RKO (cell line): ENCODE measurements at regions not wholly inside any gene's neighbourhood (a gene's known extent, or its start where the extent isn't known, plus 50 kb on each side); places are given as distances from the start of the nearest gene placed in this dataset.
"Not testable (repeated sequence)": the region's sequence is repeated elsewhere in the genome, so short reads cannot be mapped to it uniquely, and the experiment has no call there.

Source experiments
- DNase-seq: peaks from one replicate; pipeline ENCODE4 v3.0.0-alpha.2; 2016; ENCODE audit warnings: low spot score

GRCh38 chr7:409339-410281, 110.0 kb downstream of the PDGFA start:
- DNase-seq = no peak

GRCh38 chr7:410395-410910, 109.2 kb downstream of the PDGFA start:
- DNase-seq = no peak

DNA sequence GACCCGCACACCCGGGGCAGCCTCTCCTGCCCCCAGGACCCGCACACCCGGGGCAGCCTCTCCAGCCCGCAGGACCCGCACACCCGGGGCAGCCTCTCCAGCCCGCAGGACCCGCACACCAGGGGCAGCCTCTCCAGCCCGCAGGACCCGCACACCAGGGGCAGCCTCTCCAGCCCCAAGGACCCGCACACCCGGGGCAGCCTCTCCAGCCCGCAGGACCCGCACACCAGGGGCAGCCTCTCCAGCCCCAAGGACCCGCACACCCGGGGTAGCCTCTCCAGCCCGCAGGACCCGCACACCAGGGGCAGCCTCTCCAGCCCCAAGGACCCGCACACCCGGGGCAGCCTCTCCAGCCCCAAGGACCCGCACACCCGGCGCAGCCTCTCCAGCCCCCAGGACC, 108.5 kb downstream of the PDGFA start:
- not testable (repeated sequence) for DNase-seq

DNA sequence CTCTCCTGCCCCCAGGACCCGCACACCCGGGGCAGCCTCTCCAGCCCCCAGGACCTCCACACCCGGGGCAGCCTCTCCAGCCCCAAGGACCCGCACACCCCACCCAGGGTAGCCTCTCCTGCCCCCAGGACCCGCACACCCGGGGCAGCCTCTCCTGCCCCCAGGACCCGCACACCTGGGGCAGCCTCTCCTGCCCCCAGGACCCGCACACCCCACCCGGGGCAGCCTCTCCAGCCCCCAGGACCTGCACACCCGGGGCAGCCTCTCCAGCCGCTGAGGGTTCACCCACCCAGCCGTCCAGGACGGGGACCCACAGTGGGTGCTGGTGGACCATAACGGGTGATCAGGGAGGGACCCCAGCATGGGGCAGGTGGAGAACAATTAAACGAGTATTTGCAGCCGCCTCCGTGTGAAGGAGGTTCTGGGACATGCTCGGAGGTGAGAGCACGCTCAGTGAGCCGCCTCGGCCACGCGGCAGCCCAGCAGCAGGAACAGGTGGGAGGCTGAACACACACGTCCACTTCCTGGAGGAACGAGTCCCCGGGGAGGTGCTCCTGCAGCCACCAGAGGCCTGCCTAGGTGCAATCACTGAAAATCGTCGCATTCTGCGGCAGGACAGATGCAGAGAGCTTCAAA, 107.9 kb downstream of the PDGFA start:
- no peak for DNase-seq

DNA sequence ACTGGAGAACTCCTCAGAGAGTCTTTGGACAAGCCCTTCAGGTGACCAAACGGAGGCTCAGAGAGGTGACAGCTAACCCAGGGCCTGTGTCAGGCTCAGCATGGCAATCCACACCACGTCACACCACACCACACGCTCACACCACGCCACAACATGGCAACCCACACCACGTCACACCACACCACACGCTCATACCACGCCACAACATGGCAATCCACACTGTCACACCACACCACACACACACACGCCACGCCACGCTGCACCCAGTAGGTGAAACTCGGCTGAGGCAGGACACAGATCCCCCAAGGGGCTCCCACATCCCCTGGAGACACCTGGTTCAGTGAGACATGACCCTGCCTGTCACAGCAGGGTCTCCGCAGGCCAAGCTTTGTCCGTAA, 107.3 kb downstream of the PDGFA start:
- DNase-seq = no peak

DNA sequence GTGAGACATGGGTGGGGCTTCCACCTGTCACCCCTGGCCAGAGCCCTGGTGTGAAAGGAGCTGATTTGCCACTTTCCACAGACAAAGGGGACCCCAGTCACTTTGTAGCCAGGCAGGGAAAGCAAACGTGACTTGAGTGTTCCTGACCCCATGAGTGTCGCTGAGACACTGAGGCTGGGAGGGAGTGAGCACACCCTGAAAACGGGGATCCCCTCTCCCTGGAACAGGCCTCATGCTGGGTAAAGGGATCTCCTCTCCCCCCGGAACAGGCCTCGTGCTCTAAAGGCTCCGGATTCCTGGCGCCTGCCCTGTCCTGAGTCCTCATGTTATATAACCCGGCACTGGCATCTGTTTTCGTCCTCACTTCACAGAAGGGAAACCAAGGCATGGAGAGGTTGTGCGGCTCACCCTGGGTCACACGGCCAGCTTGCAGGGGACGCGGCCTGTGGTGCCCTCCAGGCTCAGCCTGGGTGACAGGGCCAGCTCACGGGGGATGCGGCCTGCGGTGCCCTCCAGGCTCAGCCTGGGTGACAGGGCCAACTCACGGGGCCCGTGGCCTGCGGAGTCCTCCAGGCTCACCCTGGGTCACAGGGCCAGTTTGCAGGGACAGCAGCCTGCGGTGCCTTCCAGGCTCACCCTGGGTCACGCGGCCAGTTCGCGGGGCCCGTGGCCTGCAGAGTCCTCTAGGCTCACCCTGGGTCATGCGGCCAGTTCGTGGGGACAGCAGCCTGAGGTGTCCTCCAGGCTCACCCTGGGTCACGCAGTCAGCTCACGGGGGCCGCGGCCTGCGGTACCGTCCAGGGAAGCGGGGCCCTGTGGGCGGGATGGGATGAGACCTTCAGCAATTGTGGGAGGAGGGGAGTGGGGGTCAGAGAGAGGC, 104.7 kb downstream of the PDGFA start:
- no peak for DNase-seq

DNA sequence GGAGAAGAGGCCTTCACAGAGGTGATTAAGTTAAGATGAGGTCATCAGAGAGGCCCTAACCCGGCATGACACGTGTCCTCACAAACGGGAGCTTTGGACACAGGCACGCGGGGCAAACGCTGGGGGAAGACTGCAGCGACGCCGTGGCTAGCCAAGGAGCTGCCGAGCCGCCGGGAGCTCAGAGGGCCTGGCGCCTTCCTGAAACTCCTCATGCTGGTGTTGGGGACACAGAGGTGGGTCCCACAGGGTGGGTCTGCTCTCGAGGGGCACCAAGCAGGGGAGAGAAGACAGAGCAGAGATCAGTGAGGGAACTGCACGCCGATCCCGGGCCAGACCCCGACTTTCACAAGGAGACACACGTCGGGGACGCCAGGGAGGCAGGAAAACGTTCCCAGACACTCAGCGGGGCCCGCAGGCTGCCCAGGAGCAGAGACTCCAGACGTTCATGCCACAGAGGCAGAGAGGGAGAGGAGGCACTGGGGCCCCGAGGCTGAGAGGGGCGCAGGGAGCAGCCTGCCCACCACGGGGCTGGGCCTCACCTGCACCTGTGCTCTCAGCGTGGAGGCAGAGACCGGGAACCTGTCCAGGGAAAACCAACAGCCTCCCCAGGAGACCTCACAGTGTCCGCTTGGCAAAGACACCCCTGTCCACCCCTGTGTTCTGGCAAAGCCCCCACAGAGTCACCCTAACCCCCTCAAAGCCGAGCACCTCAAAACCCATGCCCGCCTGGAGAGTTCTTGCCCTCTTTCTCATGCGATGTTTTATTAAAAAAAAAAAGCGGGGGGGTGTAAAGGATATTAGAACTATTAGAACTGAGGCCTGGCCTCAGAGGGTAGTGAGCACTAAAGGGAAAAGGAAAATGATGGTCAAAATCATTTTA, 103.8 kb downstream of the PDGFA start:
- no peak for DNase-seq

GRCh38 chr7:416761-417624, 102.7 kb downstream of the PDGFA start:
- DNase-seq = no peak

GRCh38 chr7:417625-417889, 102.1 kb downstream of the PDGFA start:
- DNase-seq = no peak

DNA sequence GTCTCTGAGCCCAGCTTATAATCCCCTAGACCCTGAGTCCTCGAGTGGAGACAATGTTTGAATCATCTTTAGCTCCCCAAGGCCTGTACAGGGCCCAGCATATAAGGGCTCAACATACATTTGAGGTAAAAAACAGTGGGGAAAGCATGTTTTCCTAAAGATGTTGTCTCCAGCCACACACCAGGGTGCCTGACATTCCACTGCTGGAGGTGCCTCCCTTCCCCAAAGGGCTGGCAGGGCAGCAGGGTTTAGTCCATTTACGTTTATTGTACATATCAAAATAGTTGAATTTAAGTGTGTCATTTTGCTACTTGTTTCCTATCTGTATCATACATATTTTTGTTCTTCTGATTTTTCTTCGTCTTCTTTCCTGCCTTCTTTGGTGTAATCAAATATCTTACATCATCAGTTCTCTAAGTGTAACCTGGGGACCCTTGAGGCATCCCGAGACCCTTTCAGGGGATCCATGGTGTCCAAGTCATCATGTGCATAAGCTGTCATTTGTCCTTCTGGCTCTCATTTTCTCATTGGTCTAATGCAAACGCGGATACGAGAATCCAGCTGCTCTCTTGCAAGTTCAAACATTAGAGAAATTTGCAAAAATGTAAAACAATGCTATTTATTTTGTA, 101.6 kb downstream of the PDGFA start:
- DNase-seq = no peak

DNA sequence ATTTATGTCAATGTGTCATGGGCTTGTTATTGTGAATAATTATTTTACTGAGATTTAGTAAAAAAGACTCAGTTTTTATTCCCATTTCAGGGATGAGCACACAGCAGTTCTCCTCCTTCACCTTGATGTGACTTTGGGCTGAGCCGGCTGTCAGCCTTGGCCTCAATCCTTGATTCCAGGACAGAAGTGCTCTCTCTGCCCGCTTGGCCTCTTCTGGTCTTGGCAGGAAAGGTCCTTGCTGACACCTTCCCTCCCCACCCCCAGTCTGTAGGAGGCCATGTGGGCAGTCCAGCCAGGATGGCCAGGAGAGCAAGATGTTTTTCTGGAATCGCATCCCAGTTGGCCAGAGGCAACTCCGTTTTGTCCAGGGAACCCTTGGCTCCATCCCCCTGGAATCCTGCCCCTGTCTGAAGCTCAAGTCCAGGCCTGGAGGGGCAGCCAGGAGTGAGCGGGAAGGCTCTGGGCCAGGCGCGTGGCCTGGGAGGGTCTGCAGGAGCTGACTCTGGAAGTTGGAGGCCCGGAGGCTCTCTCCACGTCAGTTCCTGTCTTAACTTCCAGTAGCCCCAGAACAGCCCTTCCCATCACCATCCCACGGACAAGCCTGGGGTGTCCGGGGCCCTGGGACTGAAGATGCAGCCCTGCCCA, 100.9 kb downstream of the PDGFA start:
- no peak for DNase-seq

GRCh38 chr7:420142-421093, 99.2 kb downstream of the PDGFA start:
- no peak for DNase-seq

DNA sequence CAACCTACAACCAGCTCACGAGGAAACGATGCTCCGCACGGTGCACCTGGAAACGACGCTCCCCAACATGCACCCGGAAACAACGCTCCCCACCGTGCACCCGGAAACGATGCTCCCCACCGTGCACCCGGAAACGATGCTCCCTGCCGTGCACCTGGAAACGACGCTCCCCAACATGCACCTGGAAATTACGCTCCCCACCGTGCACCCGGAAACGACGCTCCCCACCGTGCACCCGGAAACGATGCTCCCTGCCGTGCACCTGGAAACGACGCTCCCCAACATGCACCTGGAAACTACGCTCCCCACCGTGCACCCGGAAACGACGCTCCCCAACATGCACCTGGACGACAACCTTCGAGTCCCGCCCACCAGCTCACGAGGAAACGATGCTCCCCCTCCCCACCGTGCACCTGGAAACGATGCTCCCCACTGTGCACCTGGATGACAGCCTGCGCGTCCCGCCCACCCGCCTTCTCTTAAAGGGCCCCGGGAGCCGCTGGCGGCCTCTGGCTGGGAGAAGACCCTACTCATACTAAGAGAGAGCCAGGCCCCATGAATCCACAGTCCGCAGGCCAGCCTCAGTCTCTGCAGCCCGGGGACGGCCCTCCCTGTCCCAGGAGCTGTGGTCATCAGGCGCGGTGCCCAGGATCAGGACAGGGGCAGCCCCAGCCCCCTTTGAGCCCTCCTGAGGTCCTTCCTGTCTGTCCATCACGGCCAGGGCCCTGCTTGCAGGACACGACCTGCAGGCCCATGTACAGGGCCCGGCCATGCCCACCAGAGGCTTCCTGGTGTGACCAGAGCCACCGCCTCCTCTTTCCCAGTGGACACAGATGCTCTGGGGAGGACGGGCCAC, 98.3 kb downstream of the PDGFA start:
- DNase-seq = no peak

GRCh38 chr7:422191-422885, 97.3 kb downstream of the PDGFA start:
- no peak for DNase-seq

DNA sequence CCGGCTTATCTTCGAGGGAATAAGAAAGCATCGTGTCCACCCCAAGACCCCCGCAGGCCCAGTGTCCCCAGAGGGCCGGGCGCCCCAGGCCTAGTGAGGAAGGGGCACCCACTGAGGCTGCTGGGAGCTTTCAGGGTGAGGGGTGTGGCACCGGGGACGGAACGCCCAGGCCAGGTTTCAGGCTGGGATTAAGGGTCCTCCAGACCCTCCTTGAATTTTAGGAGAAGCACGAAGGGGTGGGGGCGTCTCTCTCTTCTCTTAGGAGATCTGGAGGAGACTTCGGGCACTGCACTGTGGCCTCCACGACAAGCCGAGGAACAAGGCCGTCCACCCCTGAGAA, 96.8 kb downstream of the PDGFA start:
- no peak for DNase-seq

GRCh38 chr7:423312-424260, 96.1 kb downstream of the PDGFA start:
- no peak for DNase-seq
